Breast epithelium (tissue), 4 donors: ENCODE measurements at regions not wholly inside any gene's neighbourhood (a gene's known extent, or its start where the extent isn't known, plus 50 kb on each side); places are given as distances from the start of the nearest gene placed in this dataset.

Experiments used
- DNase-seq, 2 donors: peaks; one replicate each; pipeline ENCODE4 v3.0.0-alpha.2; 2019; ENCODE audit warnings: low spot score in 2 of 2
- H3K27ac ChIP-seq, 2 donors: fragments of 200-600 bp; sonication (generic) in 1 of 2; one replicate each; pipeline ENCODE4 v1.5.1; 2016 to 2019; ENCODE audit warnings: mild to moderate bottlenecking in 1 of 2
- H3K27me3 ChIP-seq, 2 donors: fragments of 200-600 bp; sonication (generic) in 1 of 2; one replicate each; pipeline versions ENCODE4 v1.5.1 to v1.6.0; 2017 to 2019; ENCODE audit warnings: control low read depth in 1 of 2, mild to moderate bottlenecking in 1 of 2
- H3K36me3 ChIP-seq: fragments of 200-600 bp; one replicate; pipeline ENCODE4 v1.5.1; 2019
- H3K4me1 ChIP-seq, 2 donors: fragments of 200-600 bp; sonication (generic); one replicate each; pipeline ENCODE4 v1.5.1; 2016 to 2019; ENCODE audit warnings: control low read depth in 1 of 2
- H3K4me3 ChIP-seq, 3 donors: fragments of 200-600 bp; sonication (generic); 1 replicate in 2 of 3; 2 replicates in 1 of 3; pipeline ENCODE4 v1.5.1; 2016 to 2019; ENCODE audit warnings: mild to moderate bottlenecking in 3 of 3, moderate library complexity in 2 of 3
- H3K9me3 ChIP-seq, 2 donors: fragments of 200-600 bp; sonication (generic) in 1 of 2; one replicate each; pipeline ENCODE4 v1.5.1; 2016 to 2019; ENCODE audit warnings: control low read depth in 1 of 2
- POLR2A ChIP-seq: fragments of 450-650 bp; IDR thresholded peaks from one replicate; pipeline ENCODE4 v1.6.1; 2016; ENCODE audit warnings: antibody characterized with exemption, mild to moderate bottlenecking, moderate library complexity
- POLR2AphosphoS5 ChIP-seq, 3 donors: sonication (generic); formaldehyde crosslinking; IDR thresholded peaks; one replicate each; pipeline ENCODE4 v1.6.1; 2017; ENCODE audit warnings: antibody characterized with exemption in 3 of 3
- intact Hi-C: fragments of 100-400 bp; cut with DNase I; formaldehyde crosslinking; loops from one replicate; pipeline ENCODE4 v1.15.1; 2023; ENCODE audit warnings: low total_unique reads
- TF ChIP-seq, protein P1 (sequence below), 3 donors: fragments of 450-650 bp; IDR thresholded peaks; one replicate each; pipeline ENCODE4 v1.5.1; 2016 to 2017; ENCODE audit warnings: antibody characterized with exemption in 3 of 3, mild to moderate bottlenecking in 3 of 3, moderate library complexity in 3 of 3

DNA sequence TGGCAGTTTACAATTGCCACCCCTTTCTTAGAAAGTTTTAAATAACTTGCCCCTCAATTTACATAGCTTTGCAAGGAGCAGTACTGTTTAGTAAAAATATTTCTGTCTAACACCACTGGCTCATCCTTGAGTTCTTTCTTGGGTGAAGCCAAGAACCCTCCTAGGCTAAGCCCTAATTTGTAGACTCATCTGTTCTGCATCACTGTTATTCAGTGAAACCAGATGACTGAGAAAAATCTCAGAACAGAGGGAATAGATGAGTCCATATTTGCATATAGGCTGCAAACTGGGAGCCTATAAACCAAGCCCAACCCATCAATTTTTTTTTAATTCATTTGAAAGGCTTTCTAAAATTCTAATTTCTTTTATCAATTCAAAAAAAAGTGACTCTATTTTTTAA, 161.4 kb upstream of the TFPI start:
- H3K27me3 ChIP-seq = no peaks in the 10 kb centered on the region
- TF ChIP-seq POLR2A = no peak
- TF ChIP-seq, protein P1, sequence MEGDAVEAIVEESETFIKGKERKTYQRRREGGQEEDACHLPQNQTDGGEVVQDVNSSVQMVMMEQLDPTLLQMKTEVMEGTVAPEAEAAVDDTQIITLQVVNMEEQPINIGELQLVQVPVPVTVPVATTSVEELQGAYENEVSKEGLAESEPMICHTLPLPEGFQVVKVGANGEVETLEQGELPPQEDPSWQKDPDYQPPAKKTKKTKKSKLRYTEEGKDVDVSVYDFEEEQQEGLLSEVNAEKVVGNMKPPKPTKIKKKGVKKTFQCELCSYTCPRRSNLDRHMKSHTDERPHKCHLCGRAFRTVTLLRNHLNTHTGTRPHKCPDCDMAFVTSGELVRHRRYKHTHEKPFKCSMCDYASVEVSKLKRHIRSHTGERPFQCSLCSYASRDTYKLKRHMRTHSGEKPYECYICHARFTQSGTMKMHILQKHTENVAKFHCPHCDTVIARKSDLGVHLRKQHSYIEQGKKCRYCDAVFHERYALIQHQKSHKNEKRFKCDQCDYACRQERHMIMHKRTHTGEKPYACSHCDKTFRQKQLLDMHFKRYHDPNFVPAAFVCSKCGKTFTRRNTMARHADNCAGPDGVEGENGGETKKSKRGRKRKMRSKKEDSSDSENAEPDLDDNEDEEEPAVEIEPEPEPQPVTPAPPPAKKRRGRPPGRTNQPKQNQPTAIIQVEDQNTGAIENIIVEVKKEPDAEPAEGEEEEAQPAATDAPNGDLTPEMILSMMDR (IDR thresholded peaks at IDR 0.05) = no peak
- TF ChIP-seq POLR2AphosphoS5 (IDR thresholded peaks at IDR 0.05) = no peak
- H3K36me3 ChIP-seq = no peaks in the 10 kb centered on the region
- intact Hi-C loops = no loop called here
- H3K27ac ChIP-seq = no peak overlapping the region
- no peaks in the 10 kb centered on the region for H3K9me3 ChIP-seq
- no peak overlapping the region for H3K4me3 ChIP-seq
- H3K4me1 ChIP-seq = no peaks in the 10 kb centered on the region
- DNase-seq = no peak

DNA sequence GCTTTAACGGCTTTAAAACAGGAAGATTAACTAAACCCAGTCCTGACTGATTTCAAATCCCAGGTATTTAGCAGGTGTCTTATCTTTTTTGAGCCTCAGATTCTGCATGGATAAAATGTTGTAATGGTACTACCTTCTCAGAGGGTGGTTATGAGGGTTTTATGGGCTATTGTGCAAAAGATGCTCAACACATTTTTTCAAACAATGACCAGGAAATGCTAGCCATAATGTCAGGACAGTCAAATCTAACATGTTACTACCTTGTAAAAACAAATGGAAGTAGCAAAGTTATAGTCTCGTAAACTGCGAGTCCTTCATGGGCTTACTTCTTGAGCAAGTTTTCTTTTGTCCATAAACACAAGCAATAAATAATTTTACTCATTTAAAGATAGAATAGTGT, 162.1 kb upstream of the TFPI start:
- Histone ChIP-seq H3K4me1 (no peaks in the 10 kb centered on the region), H3K4me3 (no peak overlapping the region), H3K27me3 (no peaks in the 10 kb centered on the region), H3K9me3 (no peaks in the 10 kb centered on the region), H3K36me3 (no peaks in the 10 kb centered on the region), H3K27ac (no peak overlapping the region)
- intact Hi-C loops = no loop called here
- DNase-seq = no peak
- no peak for TF ChIP-seq POLR2AphosphoS5 (IDR thresholded peaks at IDR 0.05)
- no peak for TF ChIP-seq POLR2A
- TF ChIP-seq, protein P1 (IDR thresholded peaks at IDR 0.05) = no peak

DNA sequence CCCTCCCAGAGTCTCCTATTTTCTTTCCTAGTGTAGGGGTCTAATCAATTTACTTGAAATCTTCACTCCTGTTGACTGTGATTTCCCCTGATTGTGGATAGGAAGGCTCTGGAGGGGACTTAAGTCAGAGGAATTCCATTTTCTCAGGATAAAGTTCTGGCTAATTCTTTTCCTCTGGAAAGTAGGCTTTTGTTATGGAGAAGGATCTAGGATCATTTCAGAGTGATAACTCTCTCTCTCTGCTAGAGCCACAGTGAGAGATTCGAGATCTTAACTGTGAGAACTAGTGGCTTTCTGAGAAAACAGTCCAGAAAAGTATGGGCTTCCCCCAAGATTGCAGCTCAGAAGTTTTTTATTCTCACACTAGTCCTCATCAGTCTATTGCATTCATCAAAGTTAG, 163.9 kb upstream of the TFPI start:
- Histone ChIP-seq H3K27ac (no peak overlapping the region), H3K9me3 (no peaks in the 10 kb centered on the region), H3K27me3 (no peaks in the 10 kb centered on the region), H3K36me3 (no peaks in the 10 kb centered on the region), H3K4me3 (no peak overlapping the region), H3K4me1 (no peaks in the 10 kb centered on the region)
- TF ChIP-seq POLR2A (no peak), POLR2AphosphoS5 (IDR thresholded peaks at IDR 0.05) (no peak)
- TF ChIP-seq, protein P1 (IDR thresholded peaks at IDR 0.05) = no peak
- intact Hi-C loops = no loop called here
- DNase-seq = no peak

DNA sequence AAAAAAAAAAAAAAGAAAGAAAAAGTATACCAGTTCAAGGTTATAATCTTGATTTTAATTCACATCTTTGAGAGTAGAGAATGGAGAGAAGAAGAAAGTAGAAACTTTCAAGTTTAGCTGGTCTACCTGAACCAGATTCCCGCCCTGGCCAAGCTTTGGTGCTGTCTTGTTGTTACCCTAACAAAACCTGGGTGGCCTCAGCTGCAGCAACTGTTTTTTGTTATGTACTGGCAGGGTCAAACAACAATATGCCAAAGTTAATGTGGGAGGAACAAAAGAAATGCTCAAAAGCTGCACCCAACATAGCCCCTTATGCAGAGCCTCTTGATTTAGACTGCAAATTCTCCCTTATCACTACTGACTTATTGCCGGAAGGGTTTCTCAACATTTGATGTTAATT, 165.3 kb upstream of the TFPI start:
- no peaks in the 10 kb centered on the region for H3K27me3 ChIP-seq
- intact Hi-C loops = no loop called here
- H3K9me3 ChIP-seq = no peaks in the 10 kb centered on the region
- TF ChIP-seq, protein P1 (IDR thresholded peaks at IDR 0.05) = no peak
- no peak for TF ChIP-seq POLR2A
- TF ChIP-seq POLR2AphosphoS5 (IDR thresholded peaks at IDR 0.05) = no peak
- no peak overlapping the region for H3K27ac ChIP-seq
- DNase-seq = no peak
- H3K36me3 ChIP-seq = no peaks in the 10 kb centered on the region
- H3K4me1 ChIP-seq = no peaks in the 10 kb centered on the region
- H3K4me3 ChIP-seq = no peak overlapping the region

DNA sequence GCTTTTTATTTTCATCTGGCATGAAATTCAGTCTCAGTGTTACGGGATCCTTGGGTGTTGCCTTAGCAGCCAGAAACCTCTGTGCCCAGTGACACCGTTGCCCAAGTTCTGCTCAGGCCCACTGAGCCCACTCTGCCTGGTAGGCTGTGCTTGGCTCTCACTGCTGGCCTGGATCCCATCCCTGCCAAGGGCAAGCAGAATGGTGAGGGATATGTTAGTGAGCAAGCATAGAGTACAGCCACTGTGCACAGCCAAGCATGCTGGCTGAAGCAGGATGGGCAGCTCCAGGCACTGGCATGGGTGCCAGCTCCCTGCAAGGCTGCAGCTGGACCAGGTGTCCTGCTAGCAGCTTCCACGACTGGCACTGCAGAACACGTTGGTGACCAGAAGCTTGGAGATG, 194.7 kb upstream of the TFPI start:
- TF ChIP-seq, protein P1 (IDR thresholded peaks at IDR 0.05) = no peak
- TF ChIP-seq POLR2AphosphoS5 (IDR thresholded peaks at IDR 0.05) (no peak), POLR2A (no peak)
- no peaks in the 10 kb centered on the region for H3K9me3 ChIP-seq
- H3K27me3 ChIP-seq = no peaks in the 10 kb centered on the region
- DNase-seq = no peak
- intact Hi-C loops = no loop called here
- no peak overlapping the region for H3K27ac ChIP-seq
- H3K4me3 ChIP-seq = no peak overlapping the region
- no peaks in the 10 kb centered on the region for H3K4me1 ChIP-seq
- H3K36me3 ChIP-seq = no peaks in the 10 kb centered on the region
